H1 (cell line): ENCODE measurements at regions not wholly inside any gene's neighbourhood (a gene's known extent, or its start where the extent isn't known, plus 50 kb on each side); places are given as distances from the start of the nearest gene placed in this dataset.

Experiments
- CHD2 ChIP-seq: IDR thresholded peaks from 2 replicates; pipeline ENCODE4 v1.6.1; 2012; ENCODE audit warnings: low read length, improper control_type of control experiment
- CHD7 ChIP-seq: fragments of 300-600 bp; sonication (generic); IDR thresholded peaks from 2 replicates; pipeline ENCODE4 v1.7.1; 2012; ENCODE audit warnings: low read length, moderate library complexity, mild to moderate bottlenecking, inconsistent platforms; ENCODE audit not compliant: insufficient replicate concordance
- TBP ChIP-seq: IDR thresholded peaks from 2 replicates; pipeline ENCODE4 v1.6.1; 2011; ENCODE audit warnings: low read depth, low read length, improper control_type of control experiment

GRCh38 chr4:19104176-19104575 lies 1082.6 kb upstream of the LCORL start (continued):
- TF ChIP-seq CHD7 (no peak), CHD2 (no peak), TBP (no peak)
